ENCODE measurements at regions not wholly inside any gene's neighbourhood (a gene's known extent, or its start where the extent isn't known, plus 50 kb on each side); places are given as distances from the start of the nearest gene placed in this dataset.

DNA sequence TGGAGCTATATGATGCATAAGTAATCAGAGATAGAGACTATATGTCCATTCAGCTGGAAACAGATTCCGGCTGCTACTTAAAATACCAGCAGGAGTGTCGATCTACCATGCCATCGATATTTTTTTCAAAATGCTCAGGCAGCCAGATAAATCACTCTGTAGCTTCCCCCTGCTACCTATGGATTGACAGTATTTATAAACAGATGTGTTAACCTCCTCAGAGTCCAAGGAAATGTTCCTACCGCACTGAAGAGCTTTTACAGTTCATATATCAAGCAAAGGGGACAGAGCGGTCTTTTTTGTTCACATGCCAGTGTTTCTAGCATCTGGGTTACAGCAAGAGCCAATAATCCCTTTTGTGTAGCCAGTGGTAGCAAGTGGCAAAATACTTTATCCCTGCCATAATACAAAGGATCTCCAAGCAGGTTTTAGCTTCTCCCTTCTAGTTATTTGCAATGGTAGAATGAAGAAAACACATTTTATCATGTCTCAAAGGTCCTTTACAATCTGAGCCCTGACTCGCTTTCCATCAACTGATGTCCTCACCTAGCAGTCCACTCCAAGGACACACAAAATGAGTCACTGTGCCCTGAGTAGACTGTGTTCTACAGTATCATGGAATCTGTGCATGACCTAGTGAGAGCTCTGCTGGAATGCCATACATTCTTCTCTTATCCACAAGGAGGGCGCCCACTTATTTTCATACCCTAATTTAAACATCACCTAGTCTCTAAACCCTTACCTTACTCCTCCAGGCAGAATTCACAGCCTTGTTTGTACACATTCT, 507.0 kb downstream of the TBL1XR1 start:
- TF ChIP-seq, protein P1, sequence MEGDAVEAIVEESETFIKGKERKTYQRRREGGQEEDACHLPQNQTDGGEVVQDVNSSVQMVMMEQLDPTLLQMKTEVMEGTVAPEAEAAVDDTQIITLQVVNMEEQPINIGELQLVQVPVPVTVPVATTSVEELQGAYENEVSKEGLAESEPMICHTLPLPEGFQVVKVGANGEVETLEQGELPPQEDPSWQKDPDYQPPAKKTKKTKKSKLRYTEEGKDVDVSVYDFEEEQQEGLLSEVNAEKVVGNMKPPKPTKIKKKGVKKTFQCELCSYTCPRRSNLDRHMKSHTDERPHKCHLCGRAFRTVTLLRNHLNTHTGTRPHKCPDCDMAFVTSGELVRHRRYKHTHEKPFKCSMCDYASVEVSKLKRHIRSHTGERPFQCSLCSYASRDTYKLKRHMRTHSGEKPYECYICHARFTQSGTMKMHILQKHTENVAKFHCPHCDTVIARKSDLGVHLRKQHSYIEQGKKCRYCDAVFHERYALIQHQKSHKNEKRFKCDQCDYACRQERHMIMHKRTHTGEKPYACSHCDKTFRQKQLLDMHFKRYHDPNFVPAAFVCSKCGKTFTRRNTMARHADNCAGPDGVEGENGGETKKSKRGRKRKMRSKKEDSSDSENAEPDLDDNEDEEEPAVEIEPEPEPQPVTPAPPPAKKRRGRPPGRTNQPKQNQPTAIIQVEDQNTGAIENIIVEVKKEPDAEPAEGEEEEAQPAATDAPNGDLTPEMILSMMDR (IDR thresholded peaks at IDR 0.05; ENCODE audit: poor library complexity): no peak
- TF ChIP-seq EZH2phosphoT487 (IDR thresholded peaks at IDR 0.05; ENCODE audit: low read depth, severe bottlenecking, unreplicated experiment) (no peak), EZH2 (IDR thresholded peaks at IDR 0.05; ENCODE audit: borderline replicate concordance) (no peak)

Data from hepatocyte (in vitro differentiated cells).